ENCODE measurements at regions not wholly inside any gene's neighbourhood (a gene's known extent, or its start where the extent isn't known, plus 50 kb on each side); places are given as distances from the start of the nearest gene placed in this dataset.

- CTCF ChIA-PET: no interaction called here
- ATAC-seq (replicated peaks in 1 of 4): no peak
- peaks cover 0 to 2% (median 0%) of the 10 kb centered on the region in 3 donors for H3K4me1 Mint-ChIP-seq
Observed at GRCh38 chr2:5986801-5987787, 294.9 kb downstream of the SOX11 start.

GRCh38 chr2:5988120-5988519 lies 295.9 kb downstream of the SOX11 start:
- Mint-ChIP-seq H3K27ac (no peak overlapping the region), H3K4me3 (no peak overlapping the region), H3K4me1 (no peaks in the 10 kb centered on the region), H3K36me3 (no peaks in the 10 kb centered on the region), H3K27me3 (no peaks in the 10 kb centered on the region), H3K9me3 (no peaks in the 10 kb centered on the region)
- Histone ChIP-seq H3K36me3 (ENCODE audit: control insufficient read depth in 2 of 2, extremely low read depth in 1 of 2, insufficient read depth in 1 of 2, low read length in 1 of 2) (no peaks in the 10 kb centered on the region), H3K9me3 (no peaks in the 10 kb centered on the region), H3K27me3 (replicated peaks in 1 of 2; ENCODE audit: control insufficient read depth in 2 of 2, extremely low read depth in 1 of 2, insufficient read depth in 2 of 2, low read length in 1 of 2) (peaks cover 0 to 6% of the 10 kb centered on the region in 2 experiments), H3K4me1 (ENCODE audit: control insufficient read depth in 1 of 2, extremely low read depth in 1 of 2, insufficient read depth in 2 of 2, low read length in 2 of 2) (no peaks in the 10 kb centered on the region), H3K27ac (ENCODE audit: low read length) (no peak overlapping the region), H3K4me3 (ENCODE audit: control insufficient read depth in 1 of 2, extremely low read depth in 1 of 2, low read length in 1 of 2) (no peak overlapping the region)
- no peak for DNase-seq
- ChIA-PET POLR2A (no interaction called here), CTCF (no interaction called here)
- WGBS (ENCODE audit: insufficient coverage): 75% methylated on average over 2 of the region's 3 CpGs
- ATAC-seq (replicated peaks in 1 of 4): no peak

More at GRCh38 chr2:5986801-5987787, 294.9 kb downstream of the SOX11 start:
- DNase-seq: no peak
- no peaks in the 10 kb centered on the region for H3K36me3 Mint-ChIP-seq
- WGBS (ENCODE audit: insufficient coverage): 92% methylated on average over 2 of the region's 12 CpGs
- Histone ChIP-seq H3K27ac (ENCODE audit: low read length) (no peak overlapping the region), H3K4me3 (ENCODE audit: control insufficient read depth in 1 of 2, extremely low read depth in 1 of 2, low read length in 1 of 2) (no peak overlapping the region), H3K27me3 (replicated peaks in 1 of 2; ENCODE audit: control insufficient read depth in 2 of 2, extremely low read depth in 1 of 2, insufficient read depth in 2 of 2, low read length in 1 of 2) (peaks cover 0 to 6% of the 10 kb centered on the region in 2 experiments), H3K9me3 (no peaks in the 10 kb centered on the region), H3K4me1 (ENCODE audit: control insufficient read depth in 1 of 2, extremely low read depth in 1 of 2, insufficient read depth in 2 of 2, low read length in 2 of 2) (no peaks in the 10 kb centered on the region), H3K36me3 (ENCODE audit: control insufficient read depth in 2 of 2, extremely low read depth in 1 of 2, insufficient read depth in 1 of 2, low read length in 1 of 2) (no peaks in the 10 kb centered on the region)
- peaks cover 0 to 2% of the 10 kb centered on the region in 2 donors for H3K27me3 Mint-ChIP-seq
- no peaks in the 10 kb centered on the region for H3K9me3 Mint-ChIP-seq
- no peak overlapping the region for H3K27ac Mint-ChIP-seq
- H3K4me3 Mint-ChIP-seq: no peak overlapping the region
- POLR2A ChIA-PET: no interaction called here

- no peaks in the 10 kb centered on the region for H3K36me3 ChIP-seq (ENCODE audit: control insufficient read depth in 2 of 2, extremely low read depth in 1 of 2, insufficient read depth in 1 of 2, low read length in 1 of 2)
- no peak overlapping the region for H3K27ac ChIP-seq (ENCODE audit: low read length)
- H3K9me3 Mint-ChIP-seq: peaks cover 0 to under 1% (median 0%) of the 10 kb centered on the region in 3 donors
- 100% methylated on average over 3 of the region's 5 CpGs for WGBS (ENCODE audit: insufficient coverage)
- H3K27me3 Mint-ChIP-seq: no peaks in the 10 kb centered on the region
- no peak for DNase-seq
- no peaks in the 10 kb centered on the region for H3K4me1 ChIP-seq (ENCODE audit: control insufficient read depth in 1 of 2, extremely low read depth in 1 of 2, insufficient read depth in 2 of 2, low read length in 2 of 2)
- CTCF ChIA-PET: no interaction called here
- H3K9me3 ChIP-seq: no peaks in the 10 kb centered on the region
- no peak overlapping the region for H3K27ac Mint-ChIP-seq
- POLR2A ChIA-PET: no interaction called here
- no peak for ATAC-seq (replicated peaks in 1 of 4)
- H3K4me3 ChIP-seq (ENCODE audit: control insufficient read depth in 1 of 2, extremely low read depth in 1 of 2, low read length in 1 of 2): no peak overlapping the region
- no peaks in the 10 kb centered on the region for H3K36me3 Mint-ChIP-seq
- no peaks in the 10 kb centered on the region for H3K4me1 Mint-ChIP-seq
- H3K4me3 Mint-ChIP-seq: no peak overlapping the region
- peaks cover 0 to 6% of the 10 kb centered on the region in 2 experiments for H3K27me3 ChIP-seq (replicated peaks in 1 of 2; ENCODE audit: control insufficient read depth in 2 of 2, extremely low read depth in 1 of 2, insufficient read depth in 2 of 2, low read length in 1 of 2)
Observed at GRCh38 chr2:5990086-5990485, 297.9 kb downstream of the SOX11 start.

- peaks cover 0 to 7% (median 0%) of the 10 kb centered on the region in 3 donors for H3K9me3 Mint-ChIP-seq
- no peak overlapping the region for H3K27ac ChIP-seq (ENCODE audit: low read length)
- no peaks in the 10 kb centered on the region for H3K4me1 ChIP-seq (ENCODE audit: control insufficient read depth in 1 of 2, extremely low read depth in 1 of 2, insufficient read depth in 2 of 2, low read length in 2 of 2)
- ChIA-PET CTCF (no interaction called here), POLR2A (no interaction called here)
- no peaks in the 10 kb centered on the region for H3K9me3 ChIP-seq
- no peaks in the 10 kb centered on the region for H3K27me3 ChIP-seq (replicated peaks in 1 of 2; ENCODE audit: control insufficient read depth in 2 of 2, extremely low read depth in 1 of 2, insufficient read depth in 2 of 2, low read length in 1 of 2)
- no peak overlapping the region for H3K4me3 ChIP-seq (ENCODE audit: control insufficient read depth in 1 of 2, extremely low read depth in 1 of 2, low read length in 1 of 2)
- DNase-seq (no peak), ATAC-seq (replicated peaks in 1 of 4) (no peak)
- H3K4me1 Mint-ChIP-seq: no peaks in the 10 kb centered on the region
- H3K27ac Mint-ChIP-seq: no peak overlapping the region
- H3K36me3 Mint-ChIP-seq: no peaks in the 10 kb centered on the region
- 90% methylated on average over 2 of the region's 8 CpGs for WGBS (ENCODE audit: insufficient coverage)
- H3K4me3 Mint-ChIP-seq: no peak overlapping the region
- H3K27me3 Mint-ChIP-seq: no peaks in the 10 kb centered on the region
- no peaks in the 10 kb centered on the region for H3K36me3 ChIP-seq (ENCODE audit: control insufficient read depth in 2 of 2, extremely low read depth in 1 of 2, insufficient read depth in 1 of 2, low read length in 1 of 2)
Observed at GRCh38 chr2:5991305-5991968, 299.3 kb downstream of the SOX11 start.

- ChIA-PET CTCF (no interaction called here), POLR2A (no interaction called here)
- H3K4me1 ChIP-seq (ENCODE audit: control insufficient read depth in 1 of 2, extremely low read depth in 1 of 2, insufficient read depth in 2 of 2, low read length in 2 of 2): no peaks in the 10 kb centered on the region
- DNase-seq (no peak), ATAC-seq (replicated peaks in 1 of 4) (no peak)
- Mint-ChIP-seq H3K27me3 (no peaks in the 10 kb centered on the region), H3K36me3 (no peaks in the 10 kb centered on the region), H3K4me1 (no peaks in the 10 kb centered on the region), H3K27ac (no peak overlapping the region), H3K4me3 (no peak overlapping the region), H3K9me3 (peaks cover 0 to 7% (median 0%) of the 10 kb centered on the region in 3 donors)
- H3K9me3 ChIP-seq: no peaks in the 10 kb centered on the region
- H3K27ac ChIP-seq (ENCODE audit: low read length): no peak overlapping the region
- H3K36me3 ChIP-seq (ENCODE audit: control insufficient read depth in 2 of 2, extremely low read depth in 1 of 2, insufficient read depth in 1 of 2, low read length in 1 of 2): no peaks in the 10 kb centered on the region
- 44% methylated on average over 1 of the region's 1 CpG for WGBS (ENCODE audit: insufficient coverage)
- H3K4me3 ChIP-seq (ENCODE audit: control insufficient read depth in 1 of 2, extremely low read depth in 1 of 2, low read length in 1 of 2): no peak overlapping the region
- no peaks in the 10 kb centered on the region for H3K27me3 ChIP-seq (replicated peaks in 1 of 2; ENCODE audit: control insufficient read depth in 2 of 2, extremely low read depth in 1 of 2, insufficient read depth in 2 of 2, low read length in 1 of 2)
Observed at GRCh38 chr2:5995832-5996231, 303.6 kb downstream of the SOX11 start.

GRCh38 chr2:6008186-6008585 lies 316.0 kb downstream of the SOX11 start:
- Mint-ChIP-seq H3K27me3 (no peaks in the 10 kb centered on the region), H3K4me3 (no peak overlapping the region), H3K27ac (no peak overlapping the region), H3K36me3 (no peaks in the 10 kb centered on the region), H3K9me3 (peaks cover 0 to 24% (median 4%) of the 10 kb centered on the region in 3 donors), H3K4me1 (no peaks in the 10 kb centered on the region)
- Histone ChIP-seq H3K36me3 (ENCODE audit: control insufficient read depth in 2 of 2, extremely low read depth in 1 of 2, insufficient read depth in 1 of 2, low read length in 1 of 2) (no peaks in the 10 kb centered on the region), H3K4me1 (ENCODE audit: control insufficient read depth in 1 of 2, extremely low read depth in 1 of 2, insufficient read depth in 2 of 2, low read length in 2 of 2) (no peaks in the 10 kb centered on the region), H3K27ac (ENCODE audit: low read length) (no peak overlapping the region), H3K27me3 (replicated peaks in 1 of 2; ENCODE audit: control insufficient read depth in 2 of 2, extremely low read depth in 1 of 2, insufficient read depth in 2 of 2, low read length in 1 of 2) (no peaks in the 10 kb centered on the region), H3K4me3 (ENCODE audit: control insufficient read depth in 1 of 2, extremely low read depth in 1 of 2, low read length in 1 of 2) (no peak overlapping the region), H3K9me3 (no peaks in the 10 kb centered on the region)
- no peak for ATAC-seq (replicated peaks in 1 of 4)
- CTCF ChIA-PET: no interaction called here
- DNase-seq: no peak
- POLR2A ChIA-PET: no interaction called here
- WGBS (ENCODE audit: insufficient coverage): 73% methylated on average over 2 of the region's 2 CpGs
